PC-3 (cell line): ENCODE measurements at regions not wholly inside any gene's neighbourhood (a gene's known extent, or its start where the extent isn't known, plus 50 kb on each side); places are given as distances from the start of the nearest gene placed in this dataset.
A peak's percentile ranks its signal among the peaks of the same experiment; 100 is the strongest.

Source experiments
- ATAC-seq: fragments of 200-7000 bp; cut with Tn5 transposase; 2 replicates; pipeline ENCODE4 v1.9.1; 2020; ENCODE audit warnings: mild to moderate bottlenecking, moderate library complexity
- BruUV-seq: library from RNA; stranded (reverse); fragments of 400-500 nt; replicated peaks from 2 replicates; lab custom pipeline; 2021; lab: Mats Ljungman, UMichigan
- CTCF ChIA-PET: fragments of 300-600 bp; sonication (Branson Sonifier 250); formaldehyde crosslinking; loops from one replicate; lab custom pipeline; 2022; ENCODE audit warnings: antibody characterized with exemption; lab: Charles Lee
- POLR2A ChIA-PET: fragments of 300-600 bp; sonication (Branson Sonifier 250); formaldehyde crosslinking; loops from one replicate; lab custom pipeline; 2022; ENCODE audit warnings: antibody characterized with exemption; ENCODE audit not compliant: unreplicated experiment; lab: Charles Lee
- DNase-seq: peaks from one replicate; pipeline ENCODE4 v3.0.0-alpha.2; 2015
- H2AFZ ChIP-seq: fragments of 300-600 bp; sonication (generic); 2 replicates; pipeline ENCODE4 v1.6.0; 2016; ENCODE audit warnings: antibody characterized with exemption, low read length
- H3F3A ChIP-seq: fragments of 300-600 bp; sonication (generic); one replicate; pipeline ENCODE4 v1.6.0; 2017; ENCODE audit warnings: antibody characterized with exemption, low read length, control low read depth, mild to moderate bottlenecking; ENCODE audit not compliant: unreplicated experiment
- H3K27ac ChIP-seq: fragments of 300-600 bp; sonication (generic); 2 replicates; pipeline ENCODE4 v1.5.1; 2016; ENCODE audit warnings: mild to moderate bottlenecking, low read length
- H3K27me3 ChIP-seq: fragments of 300-600 bp; sonication (generic); 2 replicates; pipeline ENCODE4 v1.6.1; 2016; ENCODE audit warnings: low read length, mixed read lengths
- H3K36me3 ChIP-seq: fragments of 300-600 bp; sonication (generic); 2 replicates; pipeline ENCODE4 v1.6.1; 2016; ENCODE audit warnings: low read depth, mixed run types, low read length, mixed read lengths
- H3K4me1 ChIP-seq: fragments of 300-600 bp; sonication (generic); 2 replicates; pipeline ENCODE4 v1.5.1; 2016; ENCODE audit warnings: low read length; ENCODE audit not compliant: insufficient read depth
- H3K4me2 ChIP-seq: fragments of 300-600 bp; sonication (generic); 2 replicates; pipeline ENCODE4 v1.6.0; 2016; ENCODE audit warnings: low read length
- H3K4me3 ChIP-seq: fragments of 300-600 bp; sonication (generic); 2 replicates; pipeline ENCODE4 v1.5.1; 2016; ENCODE audit warnings: mild to moderate bottlenecking, low read length, mixed read lengths
- H3K79me2 ChIP-seq: fragments of 300-600 bp; sonication (generic); 2 replicates; pipeline ENCODE4 v1.6.1; 2017; ENCODE audit warnings: low read length, mixed read lengths
- H3K9ac ChIP-seq: fragments of 300-600 bp; sonication (generic); 2 replicates; pipeline ENCODE4 v1.6.0; 2016; ENCODE audit warnings: mild to moderate bottlenecking, low read length
- H3K9me2 ChIP-seq: fragments of 300-600 bp; sonication (generic); replicated peaks from 2 replicates; pipeline ENCODE4 v1.6.1; 2016; ENCODE audit warnings: mixed run types, low read length, mixed read lengths
- H3K9me3 ChIP-seq: fragments of 300-600 bp; sonication (generic); 2 replicates; pipeline ENCODE4 v1.6.1; 2016; ENCODE audit warnings: low read length, mixed read lengths
- H4K20me1 ChIP-seq: fragments of 300-600 bp; sonication (generic); 2 replicates; pipeline ENCODE4 v1.6.1; 2016; ENCODE audit warnings: low read length, mixed read lengths
- CTCF ChIP-seq: fragments of 300-600 bp; sonication (generic); conservative IDR thresholded peaks from 2 replicates; pipeline ENCODE4 v1.5.1; 2017; ENCODE audit warnings: antibody characterized with exemption, low read depth, mild to moderate bottlenecking, low read length
- EZH2 ChIP-seq: fragments of 300-600 bp; sonication (generic); IDR thresholded peaks from one replicate; pipeline ENCODE4 v1.6.1; 2017; ENCODE audit warnings: antibody characterized with exemption, mild to moderate bottlenecking, low read length; ENCODE audit not compliant: unreplicated experiment
- EZH2phosphoT487 ChIP-seq: fragments of 300-600 bp; sonication (generic); IDR thresholded peaks from 2 replicates; pipeline ENCODE4 v1.6.1; 2018; ENCODE audit warnings: mild to moderate bottlenecking, antibody characterized with exemption, low read length, borderline replicate concordance
- intact Hi-C: fragments of 100-400 bp; cut with micrococcal nuclease; formaldehyde crosslinking; loops from 2 replicates; pipeline ENCODE4 v1.9.0; 2023

- Histone ChIP-seq H3K4me2 (no peak overlapping the region), H4K20me1 (no peaks in the 10 kb centered on the region), H3F3A (no peaks in the 10 kb centered on the region), H3K27ac (no peak overlapping the region), H3K9me3 (no peaks in the 10 kb centered on the region), H3K4me1 (no peaks in the 10 kb centered on the region), H3K36me3 (no peaks in the 10 kb centered on the region), H3K9me2 (no peaks in the 10 kb centered on the region), H3K27me3 (peaks cover 16% of the 10 kb centered on the region; the same call in 1 of the 2 replicates), H2AFZ (no peak overlapping the region), H3K79me2 (no peaks in the 10 kb centered on the region), H3K4me3 (no peak overlapping the region), H3K9ac (no peak overlapping the region)
- TF ChIP-seq EZH2, result no peak
- no peak for TF ChIP-seq EZH2phosphoT487
- no peak for TF ChIP-seq CTCF
- peak; percentile 13 for DNase-seq
- ATAC-seq, result peak; percentile 57
- no TSS peak for BruUV-seq
- ChIA-PET POLR2A (no interaction called here), CTCF (no interaction called here)
- intact Hi-C loops, result no loop called here
Measured at GRCh38 chr9:27924502-27924901, 351.2 kb upstream of the C9orf72 start.

- Histone ChIP-seq H2AFZ (no peak overlapping the region), H3K4me1 (no peaks in the 10 kb centered on the region), H3K9me2 (no peaks in the 10 kb centered on the region), H3K27me3 (peaks cover 16% of the 10 kb centered on the region; the same call in 1 of the 2 replicates), H3F3A (no peaks in the 10 kb centered on the region), H3K9ac (no peak overlapping the region), H3K4me3 (no peak overlapping the region), H3K4me2 (no peak overlapping the region), H3K9me3 (no peaks in the 10 kb centered on the region), H3K27ac (no peak overlapping the region), H3K36me3 (no peaks in the 10 kb centered on the region), H3K79me2 (no peaks in the 10 kb centered on the region), H4K20me1 (no peaks in the 10 kb centered on the region)
- TF ChIP-seq EZH2, result no peak
- CTCF ChIA-PET, result no interaction called here
- DNase-seq, result no peak
- intact Hi-C loops, result no loop called here
- ATAC-seq, result no peak
- no TSS peak for BruUV-seq
- POLR2A ChIA-PET, result no interaction called here
Measured at GRCh38 chr9:27925815-27926214, 352.5 kb upstream of the C9orf72 start.

- BruUV-seq, result no TSS peak
- ChIA-PET CTCF (no interaction called here), POLR2A (no interaction called here)
- H3F3A ChIP-seq, result no peaks in the 10 kb centered on the region
- TF ChIP-seq EZH2, result no peak
- TF ChIP-seq EZH2phosphoT487, result no peak
- no peak for TF ChIP-seq CTCF
- H2AFZ ChIP-seq, result no peak overlapping the region
- no peak overlapping the region for H3K4me3 ChIP-seq
- H4K20me1 ChIP-seq, result no peaks in the 10 kb centered on the region
- H3K36me3 ChIP-seq, result no peaks in the 10 kb centered on the region
- no peak overlapping the region for H3K9ac ChIP-seq
- no peaks in the 10 kb centered on the region for H3K79me2 ChIP-seq
- 0 out of 2 replicates have a peak, but pooled peaks cover 13% of the 10 kb centered on the region for H3K27me3 ChIP-seq
- H3K4me1 ChIP-seq, result no peaks in the 10 kb centered on the region
- H3K27ac ChIP-seq, result no peak overlapping the region
- no peaks in the 10 kb centered on the region for H3K9me3 ChIP-seq
- no peak overlapping the region for H3K4me2 ChIP-seq
- ATAC-seq (no peak), DNase-seq (no peak)
- intact Hi-C loops, result no loop called here
- no peaks in the 10 kb centered on the region for H3K9me2 ChIP-seq
Measured at GRCh38 chr9:27929841-27930240, 356.6 kb upstream of the C9orf72 start.
